Thyroid gland (tissue), 4 donors: ENCODE measurements at regions not wholly inside any gene's neighbourhood (a gene's known extent, or its start where the extent isn't known, plus 50 kb on each side); places are given as distances from the start of the nearest gene placed in this dataset.
"Not testable (repeated sequence)": the region's sequence is repeated elsewhere in the genome, so short reads cannot be mapped to it uniquely, and the experiment has no call there.

Experiments used
- DNase-seq, 2 donors: peaks; one replicate each; pipeline ENCODE4 v3.0.0-alpha.2; 2019
- H3K27ac ChIP-seq, 3 donors: fragments of 200-600 bp; sonication (generic); 1 replicate in 2 of 3; 2 replicates in 1 of 3; pipeline ENCODE4 v1.5.1; 2016 to 2019; ENCODE audit warnings: mild to moderate bottlenecking in 1 of 3, moderate library complexity in 1 of 3
- H3K27me3 ChIP-seq: fragments of 200-600 bp; sonication (generic); one replicate; pipeline ENCODE4 v1.5.1; 2019
- H3K36me3 ChIP-seq, 2 donors: fragments of 200-600 bp; sonication (generic); one replicate each; pipeline ENCODE4 v1.5.1; 2016 to 2019
- H3K4me1 ChIP-seq, 2 donors: fragments of 200-600 bp; sonication (generic); one replicate each; pipeline ENCODE4 v1.5.1; 2017 to 2019
- H3K4me3 ChIP-seq, 3 donors: fragments of 200-600 bp; sonication (generic); replicated peaks in 1 of 3; 1 replicate in 2 of 3; 2 replicates in 1 of 3; pipeline ENCODE4 v1.5.1; 2016; ENCODE audit warnings: mild to moderate bottlenecking in 1 of 3
- H3K9me3 ChIP-seq: fragments of 200-600 bp; sonication (generic); one replicate; pipeline ENCODE4 v1.5.1; 2017
- POLR2A ChIP-seq, 2 donors: fragments of 450-650 bp; IDR thresholded peaks; one replicate each; pipeline ENCODE4 v1.6.1; 2017; ENCODE audit warnings: antibody characterized with exemption in 2 of 2, mild to moderate bottlenecking in 2 of 2, moderate library complexity in 1 of 2
- WGBS, 2 donors: methylation state at CpG; one replicate each; pipeline ENCODE4 v1.1.5; 2017; 5-methylcytosine and 5-hydroxymethylcytosine counted together
- intact Hi-C: fragments of 100-400 bp; cut with DNase I; formaldehyde crosslinking; loops from one replicate; pipeline ENCODE4 v1.15.1; 2023
- TF ChIP-seq, protein P1 (sequence below), 6 experiments: fragments of 200-600 bp in 3 of 6; fragments of 450-650 bp in 3 of 6; sonication (generic) in 3 of 6; IDR thresholded peaks; one replicate each; pipeline ENCODE4 v1.5.1; 2016 to 2019; ENCODE audit warnings: antibody characterized with exemption in 6 of 6, mild to moderate bottlenecking in 2 of 6, inconsistent platforms in 1 of 6, moderate library complexity in 1 of 6

DNA sequence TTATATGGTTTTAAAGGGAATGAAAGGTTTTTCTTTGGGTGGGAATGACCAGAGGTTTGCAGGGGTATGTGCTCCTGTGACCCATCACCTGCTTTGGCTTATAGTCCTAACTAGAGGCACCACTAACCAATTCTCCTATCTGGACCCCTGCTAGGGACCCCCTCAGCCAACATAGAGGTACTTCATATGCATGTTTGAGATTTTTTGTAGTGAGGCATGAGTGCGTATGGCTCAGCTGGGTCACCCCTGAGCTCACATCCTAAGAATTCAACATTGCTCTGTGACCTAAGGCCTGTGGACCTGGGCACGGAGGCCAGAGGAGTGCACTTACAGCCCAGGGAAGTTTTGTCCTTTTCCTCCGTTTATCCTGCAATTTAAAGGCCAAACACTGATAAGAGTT is 68.4 kb upstream of the EEF1E1 start:
- Histone ChIP-seq H3K27ac (no peak overlapping the region), H3K36me3 (no peaks in the 10 kb centered on the region), H3K4me3 (no peak overlapping the region), H3K27me3 (no peaks in the 10 kb centered on the region), H3K4me1 (no peaks in the 10 kb centered on the region), H3K9me3 (no peaks in the 10 kb centered on the region)
- DNase-seq: no peak
- intact Hi-C loops: no loop called here
- TF ChIP-seq, protein P1, sequence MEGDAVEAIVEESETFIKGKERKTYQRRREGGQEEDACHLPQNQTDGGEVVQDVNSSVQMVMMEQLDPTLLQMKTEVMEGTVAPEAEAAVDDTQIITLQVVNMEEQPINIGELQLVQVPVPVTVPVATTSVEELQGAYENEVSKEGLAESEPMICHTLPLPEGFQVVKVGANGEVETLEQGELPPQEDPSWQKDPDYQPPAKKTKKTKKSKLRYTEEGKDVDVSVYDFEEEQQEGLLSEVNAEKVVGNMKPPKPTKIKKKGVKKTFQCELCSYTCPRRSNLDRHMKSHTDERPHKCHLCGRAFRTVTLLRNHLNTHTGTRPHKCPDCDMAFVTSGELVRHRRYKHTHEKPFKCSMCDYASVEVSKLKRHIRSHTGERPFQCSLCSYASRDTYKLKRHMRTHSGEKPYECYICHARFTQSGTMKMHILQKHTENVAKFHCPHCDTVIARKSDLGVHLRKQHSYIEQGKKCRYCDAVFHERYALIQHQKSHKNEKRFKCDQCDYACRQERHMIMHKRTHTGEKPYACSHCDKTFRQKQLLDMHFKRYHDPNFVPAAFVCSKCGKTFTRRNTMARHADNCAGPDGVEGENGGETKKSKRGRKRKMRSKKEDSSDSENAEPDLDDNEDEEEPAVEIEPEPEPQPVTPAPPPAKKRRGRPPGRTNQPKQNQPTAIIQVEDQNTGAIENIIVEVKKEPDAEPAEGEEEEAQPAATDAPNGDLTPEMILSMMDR (IDR thresholded peaks at IDR 0.05): no peak
- TF ChIP-seq POLR2A (IDR thresholded peaks at IDR 0.05): no peak
- WGBS, 2 donors: 75 to 79% methylated on average over 3 of the region's 3 CpGs

DNA sequence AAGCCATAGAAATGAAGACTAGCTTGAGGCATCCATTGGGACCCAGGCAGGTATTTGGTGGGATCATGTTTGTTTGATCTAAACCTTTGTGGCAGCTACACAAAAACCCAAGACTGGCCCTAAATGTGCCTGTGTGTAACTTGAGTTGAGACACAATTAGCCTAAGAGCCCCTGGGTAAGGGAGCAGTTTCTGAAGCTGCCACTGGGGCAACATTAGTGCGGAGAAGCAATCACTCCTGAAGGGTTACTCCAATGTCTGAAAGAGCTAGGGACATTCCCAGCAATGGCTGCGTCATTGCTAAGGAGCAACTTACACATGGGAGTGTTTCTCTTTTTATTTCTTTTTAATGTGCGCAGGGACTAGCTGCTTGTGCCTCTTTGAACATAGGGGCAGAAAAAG is 67.9 kb upstream of the EEF1E1 start:
- WGBS, 2 donors: 92 to 95% methylated on average over 3 of the region's 3 CpGs
- intact Hi-C loops: no loop called here
- no peaks in the 10 kb centered on the region for H3K36me3 ChIP-seq
- H3K4me3 ChIP-seq: no peak overlapping the region
- no peaks in the 10 kb centered on the region for H3K27me3 ChIP-seq
- no peaks in the 10 kb centered on the region for H3K9me3 ChIP-seq
- H3K4me1 ChIP-seq: no peaks in the 10 kb centered on the region
- DNase-seq: no peak
- TF ChIP-seq, protein P1 (IDR thresholded peaks at IDR 0.05): no peak
- no peak for TF ChIP-seq POLR2A (IDR thresholded peaks at IDR 0.05)
- no peak overlapping the region for H3K27ac ChIP-seq

DNA sequence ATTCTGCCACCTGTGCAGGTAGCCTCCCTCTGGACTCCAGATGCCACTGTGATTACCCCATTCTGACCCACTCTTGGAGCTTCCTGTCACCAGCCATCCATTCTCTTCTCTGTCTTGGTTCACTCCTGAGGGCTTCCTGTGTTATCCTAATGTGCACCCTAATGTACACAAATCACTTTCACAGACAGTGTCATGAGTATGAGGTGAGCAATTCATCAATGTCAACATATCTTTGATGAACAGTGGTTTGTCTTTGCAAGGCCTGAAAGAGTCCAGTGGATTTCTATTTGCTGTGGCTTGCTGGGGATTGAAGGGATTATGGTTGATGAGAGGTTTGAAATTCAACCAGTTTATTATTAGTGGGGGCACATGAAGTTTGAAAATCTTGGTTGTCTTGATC is 63.8 kb upstream of the EEF1E1 start:
- intact Hi-C loops: no loop called here
- Histone ChIP-seq H3K27ac (no peak overlapping the region), H3K9me3 (no peaks in the 10 kb centered on the region), H3K27me3 (no peaks in the 10 kb centered on the region), H3K36me3 (no peaks in the 10 kb centered on the region), H3K4me1 (no peaks in the 10 kb centered on the region), H3K4me3 (no peak overlapping the region)
- no peak for TF ChIP-seq POLR2A (IDR thresholded peaks at IDR 0.05)
- TF ChIP-seq, protein P1 (IDR thresholded peaks at IDR 0.05): no peak
- DNase-seq: no peak

- intact Hi-C loops, H3K27me3 ChIP-seq, DNase-seq, H3K27ac ChIP-seq, H3K4me1 ChIP-seq, H3K36me3 ChIP-seq, H3K9me3 ChIP-seq, H3K4me3 ChIP-seq: not testable (repeated sequence)
- 92 to 93% methylated on average over 17 of the region's 17 CpGs for WGBS, 2 donors
Measured at GRCh38 chr6:8165008-8165407, 62.7 kb upstream of the EEF1E1 start.

- H3K27me3 ChIP-seq, H3K4me1 ChIP-seq, DNase-seq, H3K36me3 ChIP-seq, H3K4me3 ChIP-seq, intact Hi-C loops, H3K9me3 ChIP-seq, H3K27ac ChIP-seq: not testable (repeated sequence)
- WGBS, 2 donors: 94 to 97% methylated on average over 7 of the region's 29 CpGs
Measured at GRCh38 chr6:8164281-8164680, 61.9 kb upstream of the EEF1E1 start.

DNA sequence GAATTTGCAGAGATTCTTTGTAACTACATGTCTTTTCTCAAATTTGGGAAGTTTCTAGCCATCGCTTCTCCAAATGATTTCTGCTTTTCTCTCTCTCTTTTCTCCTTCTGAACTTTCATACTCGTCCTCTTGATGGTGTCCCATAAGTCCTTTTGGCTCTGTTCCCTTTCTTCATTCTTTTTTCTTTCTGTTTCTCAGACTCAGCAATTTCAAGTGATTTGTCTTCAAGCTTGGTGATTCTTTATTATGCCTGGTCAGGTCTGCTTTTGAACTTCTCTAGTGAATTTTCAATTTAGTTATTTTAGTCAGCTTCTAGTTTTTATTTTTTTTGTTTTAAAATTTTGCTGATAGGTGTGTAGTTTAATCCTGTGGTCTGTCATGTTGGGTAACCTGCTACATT is 57.6 kb upstream of the EEF1E1 start:
- intact Hi-C loops: no loop called here
- no peak for DNase-seq
- H3K4me1 ChIP-seq: no peaks in the 10 kb centered on the region
- H3K27ac ChIP-seq: no peak overlapping the region
- H3K9me3 ChIP-seq: no peaks in the 10 kb centered on the region
- no peaks in the 10 kb centered on the region for H3K27me3 ChIP-seq
- WGBS, 2 donors: 60 to 71% methylated on average over 2 of the region's 2 CpGs
- no peak overlapping the region for H3K4me3 ChIP-seq
- H3K36me3 ChIP-seq: no peaks in the 10 kb centered on the region
- TF ChIP-seq, protein P1 (IDR thresholded peaks at IDR 0.05): no peak
- TF ChIP-seq POLR2A (IDR thresholded peaks at IDR 0.05): no peak
